Activated CD8-positive, alpha-beta memory T cell treated with anti-CD3 and anti-CD28 coated beads, Interleukin-2, amount 10 ng/mL, durations not matched to agents 7 days and 5 days (primary cell): ENCODE measurements at regions not wholly inside any gene's neighbourhood (a gene's known extent, or its start where the extent isn't known, plus 50 kb on each side); places are given as distances from the start of the nearest gene placed in this dataset.

Experiments
- ATAC-seq: fragments of 150-1000 bp; cut with Tn5 transposase; one replicate; pipeline ENCODE4 v1.10.0; 2021; ENCODE audit warnings: moderate library complexity
- CTCF ChIA-PET: fragments of 350-600 bp; sonication (Branson Sonifier 250); formaldehyde crosslinking; loops from one replicate; lab custom pipeline; 2021; ENCODE audit warnings: antibody characterized with exemption; lab: Charles Lee
- DNase-seq: peaks from one replicate; pipeline ENCODE4 v3.0.0-alpha.2; 2020
- H3K27ac Mint-ChIP-seq: one replicate; pipeline ENCODE4 v1.8.0; 2021; ENCODE audit warnings: mild to moderate bottlenecking, mixed read lengths
- H3K27me3 Mint-ChIP-seq: one replicate; pipeline ENCODE4 v1.8.0; 2021; ENCODE audit warnings: mixed read lengths
- H3K36me3 Mint-ChIP-seq: one replicate; pipeline ENCODE4 v1.8.0; 2021; ENCODE audit warnings: mild to moderate bottlenecking, mixed read lengths
- H3K4me1 Mint-ChIP-seq: one replicate; pipeline ENCODE4 v1.8.0; 2021; ENCODE audit warnings: mixed read lengths
- H3K4me3 Mint-ChIP-seq: one replicate; pipeline ENCODE4 v1.8.0; 2021; ENCODE audit warnings: mild to moderate bottlenecking, moderate library complexity, mixed read lengths
- H3K9me3 Mint-ChIP-seq: one replicate; pipeline ENCODE4 v1.8.0; 2022; ENCODE audit warnings: low read depth, mixed read lengths

GRCh38 chr22:27692243-27692642 is 109.3 kb downstream of the MN1 start:
- H3K9me3 Mint-ChIP-seq, result peaks cover 4% of the 10 kb centered on the region
- H3K27me3 Mint-ChIP-seq, result no peaks in the 10 kb centered on the region
- no peak overlapping the region for H3K27ac Mint-ChIP-seq
- H3K4me1 Mint-ChIP-seq, result no peaks in the 10 kb centered on the region
- H3K36me3 Mint-ChIP-seq, result no peaks in the 10 kb centered on the region
- ATAC-seq (no peak), DNase-seq (no peak)
- CTCF ChIA-PET, result no interaction called here
- no peak overlapping the region for H3K4me3 Mint-ChIP-seq

GRCh38 chr22:27695925-27696324 is 105.6 kb downstream of the MN1 start:
- Mint-ChIP-seq H3K36me3 (no peaks in the 10 kb centered on the region), H3K4me1 (no peaks in the 10 kb centered on the region), H3K9me3 (peaks cover 6% of the 10 kb centered on the region), H3K27me3 (no peaks in the 10 kb centered on the region), H3K4me3 (no peak overlapping the region), H3K27ac (no peak overlapping the region)
- CTCF ChIA-PET, result no interaction called here
- DNase-seq (no peak), ATAC-seq (no peak)

- Mint-ChIP-seq H3K27ac (no peak overlapping the region), H3K4me3 (no peak overlapping the region)
- no peak for ATAC-seq
These were observed 103.7 kb downstream of the MN1 start for GRCh38 chr22:27697888-27698287.

More at GRCh38 chr22:27697888-27698287, 103.7 kb downstream of the MN1 start:
- no peak for DNase-seq
- H3K4me1 Mint-ChIP-seq, result no peaks in the 10 kb centered on the region
- peaks cover 9% of the 10 kb centered on the region for H3K9me3 Mint-ChIP-seq
- CTCF ChIA-PET, result no interaction called here
- no peaks in the 10 kb centered on the region for H3K27me3 Mint-ChIP-seq
- H3K36me3 Mint-ChIP-seq, result no peaks in the 10 kb centered on the region
